ENCODE measurements at regions not wholly inside any gene's neighbourhood (a gene's known extent, or its start where the extent isn't known, plus 50 kb on each side); places are given as distances from the start of the nearest gene placed in this dataset.

GRCh38 chr2:164115806-164116205 is 380.0 kb upstream of the FIGN start:
- TF ChIP-seq POLR2A (IDR thresholded peaks at IDR 0.05; ENCODE audit: low read depth): no peak
- no peak for TF ChIP-seq EP300 (IDR thresholded peaks at IDR 0.05)
- no peak for TF ChIP-seq POLR2AphosphoS5 (IDR thresholded peaks at IDR 0.05)
- no peak for TF ChIP-seq CTCF (IDR thresholded peaks at IDR 0.05)
- WGBS: 83% methylated on average over 4 of the region's 4 CpGs
- H3K27me3 ChIP-seq: no peaks in the 10 kb centered on the region
- intact Hi-C loops (cut with DNase I): no loop called here
- H3K9me3 ChIP-seq: no peaks in the 10 kb centered on the region
- no peak for DNase-seq (ENCODE audit: extremely low spot score)
- no peaks in the 10 kb centered on the region for H3K4me1 ChIP-seq
- H3K27ac ChIP-seq (replicated peaks in 1 of 4): no peak overlapping the region
- no peak overlapping the region for H3K4me3 ChIP-seq
- no peaks in the 10 kb centered on the region for H3K36me3 ChIP-seq

GRCh38 chr2:164114937-164115336 is 379.1 kb upstream of the FIGN start:
- DNase-seq (ENCODE audit: extremely low spot score): no peak
- Histone ChIP-seq H3K27ac (replicated peaks in 1 of 4) (no peak overlapping the region), H3K27me3 (no peaks in the 10 kb centered on the region), H3K4me3 (no peak overlapping the region), H3K36me3 (no peaks in the 10 kb centered on the region), H3K9me3 (no peaks in the 10 kb centered on the region), H3K4me1 (no peaks in the 10 kb centered on the region)
- no peak for TF ChIP-seq POLR2AphosphoS5 (IDR thresholded peaks at IDR 0.05)
- no peak for TF ChIP-seq CTCF (IDR thresholded peaks at IDR 0.05)
- TF ChIP-seq POLR2A (IDR thresholded peaks at IDR 0.05; ENCODE audit: low read depth): no peak
- TF ChIP-seq EP300 (IDR thresholded peaks at IDR 0.05): no peak
- intact Hi-C loops (cut with DNase I): no loop called here

GRCh38 chr2:164112105-164112504 is 376.3 kb upstream of the FIGN start:
- intact Hi-C loops (cut with DNase I): no loop called here
- DNase-seq (ENCODE audit: extremely low spot score): no peak
- WGBS: 96% methylated on average over 2 of the region's 2 CpGs
- H3K27me3 ChIP-seq: no peaks in the 10 kb centered on the region
- no peak overlapping the region for H3K4me3 ChIP-seq
- H3K4me1 ChIP-seq: no peaks in the 10 kb centered on the region
- H3K27ac ChIP-seq (replicated peaks in 1 of 4): no peak overlapping the region
- H3K9me3 ChIP-seq: no peaks in the 10 kb centered on the region
- TF ChIP-seq POLR2AphosphoS5 (IDR thresholded peaks at IDR 0.05) (no peak), POLR2A (IDR thresholded peaks at IDR 0.05; ENCODE audit: low read depth) (no peak), EP300 (IDR thresholded peaks at IDR 0.05) (no peak), CTCF (IDR thresholded peaks at IDR 0.05) (no peak)
- H3K36me3 ChIP-seq: no peaks in the 10 kb centered on the region

- intact Hi-C loops (cut with DNase I): no loop called here
- H3K27me3 ChIP-seq: no peaks in the 10 kb centered on the region
- no peak overlapping the region for H3K27ac ChIP-seq (replicated peaks in 1 of 4)
- no peak for TF ChIP-seq POLR2A (IDR thresholded peaks at IDR 0.05; ENCODE audit: low read depth)
- TF ChIP-seq CTCF (IDR thresholded peaks at IDR 0.05): no peak
- TF ChIP-seq POLR2AphosphoS5 (IDR thresholded peaks at IDR 0.05): no peak
- TF ChIP-seq EP300 (IDR thresholded peaks at IDR 0.05): no peak
- no peaks in the 10 kb centered on the region for H3K9me3 ChIP-seq
- H3K36me3 ChIP-seq: no peaks in the 10 kb centered on the region
- H3K4me1 ChIP-seq: no peaks in the 10 kb centered on the region
- no peak for DNase-seq (ENCODE audit: extremely low spot score)
- no peak overlapping the region for H3K4me3 ChIP-seq
These were observed 374.7 kb upstream of the FIGN start for GRCh38 chr2:164110515-164110914.

GRCh38 chr2:164109006-164109405 is 373.2 kb upstream of the FIGN start:
- H3K4me1 ChIP-seq: no peaks in the 10 kb centered on the region
- 95% methylated on average over 11 of the region's 14 CpGs for WGBS
- no peak for DNase-seq (ENCODE audit: extremely low spot score)

More at GRCh38 chr2:164109006-164109405, 373.2 kb upstream of the FIGN start:
- Histone ChIP-seq H3K9me3 (no peaks in the 10 kb centered on the region), H3K36me3 (no peaks in the 10 kb centered on the region), H3K27ac (replicated peaks in 1 of 4) (no peak overlapping the region), H3K27me3 (no peaks in the 10 kb centered on the region), H3K4me3 (no peak overlapping the region)
- no peak for TF ChIP-seq EP300 (IDR thresholded peaks at IDR 0.05)
- intact Hi-C loops (cut with DNase I): no loop called here

Data from esophagus muscularis mucosa (tissue), 4 donors.